WTC11 (cell line): ENCODE measurements at regions not wholly inside any gene's neighbourhood (a gene's known extent, or its start where the extent isn't known, plus 50 kb on each side); places are given as distances from the start of the nearest gene placed in this dataset.

Experiments used
- ATAC-seq: fragments of 200-7000 bp; cut with Tn5 transposase; 2 replicates; pipeline ENCODE4 v1.10.0; 2021; ENCODE audit warnings: mild to moderate bottlenecking, moderate library complexity
- CTCF ChIA-PET: fragments of 300-600 bp; sonication (Branson Sonifier 250); formaldehyde crosslinking; loops from one replicate; lab custom pipeline; 2021; ENCODE audit warnings: antibody characterized with exemption; lab: Charles Lee
- POLR2A ChIA-PET: fragments of 350-600 bp; sonication (Branson Sonifier 250); formaldehyde crosslinking; loops from one replicate; lab custom pipeline; 2021; ENCODE audit warnings: antibody characterized with exemption; lab: Charles Lee
- DNase-seq: peaks from one replicate; pipeline ENCODE4 v3.0.0; 2021; ENCODE audit warnings: low spot score
- H3K27ac Mint-ChIP-seq: 2 replicates; pipeline ENCODE4 v1.8.0; 2021; ENCODE audit warnings: mixed read lengths
- H3K27me3 Mint-ChIP-seq: 2 replicates; pipeline ENCODE4 v1.8.0; 2021; ENCODE audit warnings: low read depth, mild to moderate bottlenecking, moderate library complexity, mixed read lengths
- H3K36me3 Mint-ChIP-seq: 2 replicates; pipeline ENCODE4 v1.8.0; 2021; ENCODE audit warnings: mixed read lengths
- H3K4me1 Mint-ChIP-seq: 2 replicates; pipeline ENCODE4 v1.8.0; 2022; ENCODE audit warnings: mixed read lengths
- H3K4me3 Mint-ChIP-seq: 2 replicates; pipeline ENCODE4 v1.8.0; 2021; ENCODE audit warnings: mild to moderate bottlenecking, moderate library complexity, mixed read lengths
- H3K9me3 Mint-ChIP-seq: 2 replicates; pipeline ENCODE4 v1.8.0; 2021; ENCODE audit warnings: mixed read lengths
- CDX4 ChIP-seq: fragments of 250-450 bp; sonication (Bioruptor Pico); IDR thresholded peaks from 2 replicates; pipeline ENCODE4 v1.9.0; 2021; ENCODE audit warnings: moderate library complexity, mild to moderate bottlenecking, inconsistent platforms, borderline replicate concordance
- ERG ChIP-seq: fragments of 250-450 bp; sonication (Bioruptor Pico); IDR thresholded peaks from 2 replicates; pipeline ENCODE4 v1.8.0; 2021; ENCODE audit warnings: mild to moderate bottlenecking
- ESRRA ChIP-seq: sonication (generic); formaldehyde crosslinking; IDR thresholded peaks from 2 replicates; pipeline ENCODE4 v1.8.1; 2022; ENCODE audit warnings: mild to moderate bottlenecking, missing genetic modification reagents, borderline replicate concordance
- FOXJ3 ChIP-seq: sonication (generic); formaldehyde crosslinking; IDR thresholded peaks from 2 replicates; pipeline ENCODE4 v1.9.0; 2021; ENCODE audit warnings: missing genetic modification reagents, mild to moderate bottlenecking, borderline replicate concordance
- FOXK1 ChIP-seq: sonication (generic); formaldehyde crosslinking; IDR thresholded peaks from 2 replicates; pipeline ENCODE4 v1.8.0; 2022; ENCODE audit warnings: mild to moderate bottlenecking, moderate library complexity, missing genetic modification reagents
- GRHL2 ChIP-seq: fragments of 250-450 bp; sonication (Bioruptor Pico); IDR thresholded peaks from 2 replicates; pipeline ENCODE4 v1.8.0; 2022; ENCODE audit warnings: mild to moderate bottlenecking, moderate library complexity; ENCODE audit not compliant: insufficient replicate concordance, severe bottlenecking
- HMGA2 ChIP-seq: fragments of 250-450 bp; sonication (Bioruptor Pico); IDR thresholded peaks from 2 replicates; pipeline ENCODE4 v1.4.0; 2021; ENCODE audit warnings: mild to moderate bottlenecking, moderate library complexity
- MLX ChIP-seq: sonication (generic); formaldehyde crosslinking; IDR thresholded peaks from 2 replicates; pipeline ENCODE4 v1.8.1; 2023; ENCODE audit warnings: mild to moderate bottlenecking, missing genetic modification reagents, moderate library complexity
- NFATC4 ChIP-seq: fragments of 250-450 bp; sonication (Bioruptor Pico); IDR thresholded peaks from 2 replicates; pipeline ENCODE4 v1.9.0; 2021; ENCODE audit warnings: mild to moderate bottlenecking
- NFE2L1 ChIP-seq: sonication (generic); formaldehyde crosslinking; IDR thresholded peaks from 2 replicates; pipeline ENCODE4 v1.8.1; 2023; ENCODE audit warnings: missing genetic modification reagents
- NFYB ChIP-seq: sonication (generic); formaldehyde crosslinking; conservative IDR thresholded peaks from 2 replicates; pipeline ENCODE4 v1.8.0; 2022; ENCODE audit warnings: low read depth, missing genetic modification reagents
- NR1H2 ChIP-seq: sonication (generic); formaldehyde crosslinking; IDR thresholded peaks from 2 replicates; pipeline ENCODE4 v1.9.0; 2021; ENCODE audit warnings: mild to moderate bottlenecking, moderate library complexity, missing genetic modification reagents
- NR2C2 ChIP-seq: sonication (generic); formaldehyde crosslinking; IDR thresholded peaks from 2 replicates; pipeline ENCODE4 v1.8.0; 2022; ENCODE audit warnings: mild to moderate bottlenecking, missing genetic modification reagents
- NR3C1 ChIP-seq: sonication (generic); formaldehyde crosslinking; conservative IDR thresholded peaks from 2 replicates; pipeline ENCODE4 v1.8.1; 2023; ENCODE audit warnings: low read depth, mild to moderate bottlenecking, missing genetic modification reagents
- OVOL2 ChIP-seq: fragments of 250-450 bp; sonication (Bioruptor Pico); IDR thresholded peaks from 2 replicates; pipeline ENCODE4 v1.9.0; 2021; ENCODE audit warnings: mild to moderate bottlenecking, borderline replicate concordance
- PREB ChIP-seq: sonication (generic); formaldehyde crosslinking; IDR thresholded peaks from 2 replicates; pipeline ENCODE4 v1.8.1; 2022; ENCODE audit warnings: mild to moderate bottlenecking, missing genetic modification reagents, moderate library complexity, borderline replicate concordance
- TCF7 ChIP-seq: sonication (generic); formaldehyde crosslinking; IDR thresholded peaks from 2 replicates; pipeline ENCODE4 v1.8.0; 2022; ENCODE audit warnings: mild to moderate bottlenecking, low read depth, missing genetic modification reagents, moderate library complexity
- TEAD4 ChIP-seq: sonication (generic); formaldehyde crosslinking; IDR thresholded peaks from 2 replicates; pipeline ENCODE4 v1.8.0; 2022; ENCODE audit warnings: mild to moderate bottlenecking, missing genetic modification reagents
- TP53 ChIP-seq: sonication (generic); formaldehyde crosslinking; IDR thresholded peaks from 2 replicates; pipeline ENCODE4 v1.8.1; 2023; ENCODE audit warnings: mild to moderate bottlenecking, missing genetic modification reagents
- USF1 ChIP-seq: sonication (generic); formaldehyde crosslinking; IDR thresholded peaks from 2 replicates; pipeline ENCODE4 v1.8.0; 2022; ENCODE audit warnings: mild to moderate bottlenecking, missing genetic modification reagents
- ZNF121 ChIP-seq: sonication (generic); formaldehyde crosslinking; IDR thresholded peaks from 2 replicates; pipeline ENCODE4 v1.8.0; 2023; ENCODE audit warnings: missing genetic modification reagents
- ZNF416 ChIP-seq: fragments of 250-450 bp; sonication (Bioruptor Pico); IDR thresholded peaks from 2 replicates; pipeline ENCODE4 v1.9.0; 2021; ENCODE audit warnings: mild to moderate bottlenecking, inconsistent platforms
- TF ChIP-seq, protein P1 (sequence below): sonication (generic); formaldehyde crosslinking; IDR thresholded peaks from 2 replicates; pipeline ENCODE4 v1.8.1; 2023; ENCODE audit warnings: mild to moderate bottlenecking, missing genetic modification reagents

- Mint-ChIP-seq H3K27me3 (no peaks in the 10 kb centered on the region), H3K9me3 (no peaks in the 10 kb centered on the region), H3K4me1 (no peaks in the 10 kb centered on the region), H3K36me3 (no peaks in the 10 kb centered on the region), H3K4me3 (no peak overlapping the region), H3K27ac (no peak overlapping the region)
- ChIA-PET CTCF (no interaction called here), POLR2A (no interaction called here)
- ATAC-seq = no peak
- TF ChIP-seq ESRRA (CRISPR knock-in tag) (no peak), NR2C2 (CRISPR knock-in tag) (no peak), PREB (CRISPR knock-in tag) (no peak)
- no peak for DNase-seq
Measured at GRCh38 chr9:13728131-13728530, 448.6 kb upstream of the MPDZ start.

DNA sequence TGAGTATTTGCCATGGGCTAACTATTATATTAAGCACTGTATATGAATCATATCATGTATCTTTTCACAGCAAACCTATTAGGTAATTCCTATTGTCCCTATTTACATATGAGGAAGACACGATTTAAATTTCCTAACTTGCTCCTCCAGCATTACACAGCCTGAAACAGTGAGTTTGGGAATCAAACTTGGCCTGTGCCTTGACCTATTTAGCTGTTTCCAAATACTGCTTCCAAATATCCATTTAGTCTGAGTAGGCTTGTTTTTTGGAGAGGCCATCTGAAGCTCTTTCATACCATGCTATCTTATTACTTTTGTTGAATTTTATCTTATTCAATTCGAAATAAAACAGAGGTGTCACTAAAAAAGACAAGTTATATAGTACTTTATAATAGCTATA is 447.3 kb upstream of the MPDZ start:
- DNase-seq (no peak), ATAC-seq (no peak)
- Mint-ChIP-seq H3K27me3 (no peaks in the 10 kb centered on the region), H3K27ac (no peak overlapping the region), H3K9me3 (no peaks in the 10 kb centered on the region), H3K4me1 (no peaks in the 10 kb centered on the region), H3K4me3 (no peak overlapping the region), H3K36me3 (no peaks in the 10 kb centered on the region)
- CTCF ChIA-PET = no interaction called here
- TF ChIP-seq USF1 (CRISPR knock-in tag) (no peak), FOXJ3 (no peak)
- POLR2A ChIA-PET = interaction anchor here (0.9 kb wide), 1 partner anchor 9 kb away, joined by 4 read pairs; no protein-coding TSS in a partner anchor

DNA sequence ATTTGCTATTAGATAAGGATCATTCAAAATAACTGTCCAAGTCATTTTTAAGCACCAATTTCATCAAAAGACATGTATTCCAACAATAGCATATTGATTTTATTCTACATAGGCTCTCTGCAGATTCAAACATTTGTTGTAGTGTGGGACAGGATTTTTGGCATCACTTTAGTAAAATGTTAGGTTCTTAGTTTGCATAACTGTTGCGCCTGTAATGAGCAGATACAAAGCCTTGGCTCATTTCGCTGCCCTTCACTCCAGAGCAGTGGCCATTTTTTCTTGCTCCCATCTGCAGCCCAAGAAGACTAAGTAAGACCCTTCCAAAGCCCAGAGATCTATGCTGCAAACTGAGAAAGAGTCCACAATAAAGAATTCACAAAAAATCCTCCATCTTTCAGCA is 446.0 kb upstream of the MPDZ start:
- Mint-ChIP-seq H3K27ac (no peak overlapping the region), H3K4me3 (no peak overlapping the region), H3K36me3 (no peaks in the 10 kb centered on the region), H3K4me1 (no peaks in the 10 kb centered on the region), H3K9me3 (no peaks in the 10 kb centered on the region), H3K27me3 (no peaks in the 10 kb centered on the region)
- no peak for DNase-seq
- no peak for ATAC-seq
- CTCF ChIA-PET = no interaction called here
- TF ChIP-seq, protein P1, sequence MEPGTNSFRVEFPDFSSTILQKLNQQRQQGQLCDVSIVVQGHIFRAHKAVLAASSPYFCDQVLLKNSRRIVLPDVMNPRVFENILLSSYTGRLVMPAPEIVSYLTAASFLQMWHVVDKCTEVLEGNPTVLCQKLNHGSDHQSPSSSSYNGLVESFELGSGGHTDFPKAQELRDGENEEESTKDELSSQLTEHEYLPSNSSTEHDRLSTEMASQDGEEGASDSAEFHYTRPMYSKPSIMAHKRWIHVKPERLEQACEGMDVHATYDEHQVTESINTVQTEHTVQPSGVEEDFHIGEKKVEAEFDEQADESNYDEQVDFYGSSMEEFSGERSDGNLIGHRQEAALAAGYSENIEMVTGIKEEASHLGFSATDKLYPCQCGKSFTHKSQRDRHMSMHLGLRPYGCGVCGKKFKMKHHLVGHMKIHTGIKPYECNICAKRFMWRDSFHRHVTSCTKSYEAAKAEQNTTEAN (CRISPR knock-in tag) = no peak
- no peak for TF ChIP-seq HMGA2 (CRISPR knock-in tag)
- no peak for TF ChIP-seq TP53 (CRISPR knock-in tag)
- no peak for TF ChIP-seq ZNF416 (CRISPR knock-in tag)
- no peak for TF ChIP-seq NFYB
- TF ChIP-seq TEAD4 (CRISPR knock-in tag) = no peak
- TF ChIP-seq ZNF121 (CRISPR knock-in tag) = no peak
- POLR2A ChIA-PET = no interaction called here

DNA sequence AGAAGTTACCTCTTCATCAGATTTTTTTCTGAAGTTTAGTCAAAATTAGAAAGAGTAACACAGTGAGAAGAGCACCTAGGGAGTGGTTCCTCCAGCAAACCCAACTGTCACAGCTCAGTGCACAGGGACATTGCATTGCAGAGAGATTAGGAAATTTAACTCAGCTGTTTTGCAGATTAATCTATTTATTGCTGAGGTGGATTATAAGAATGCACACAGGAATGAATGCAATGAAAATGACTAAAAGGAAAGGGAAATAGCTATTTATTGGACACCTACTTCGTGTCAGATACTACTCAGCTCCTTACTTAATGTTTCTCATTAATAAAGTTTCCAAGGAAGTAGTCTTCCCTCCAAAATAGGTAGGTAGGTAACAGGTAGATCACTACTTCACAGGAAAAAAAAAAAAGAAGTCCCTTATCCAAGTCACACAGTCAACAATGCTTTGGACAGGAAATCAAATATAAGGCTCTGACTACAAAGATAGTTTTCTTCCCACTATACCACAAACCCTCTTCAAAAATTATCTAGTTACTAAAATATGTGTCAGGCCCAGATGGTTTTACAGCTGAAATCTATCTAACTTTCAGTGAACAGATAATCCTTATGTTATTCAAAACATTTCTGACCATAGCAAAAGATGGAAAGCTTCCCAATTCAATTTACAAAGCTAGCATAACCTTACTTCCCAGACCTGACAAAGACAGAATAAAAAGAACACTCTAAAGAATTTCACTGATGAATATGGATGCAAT is 442.2 kb upstream of the MPDZ start:
- H3K4me1 Mint-ChIP-seq = peaks cover 34% of the 10 kb centered on the region
- H3K27me3 Mint-ChIP-seq = no peaks in the 10 kb centered on the region
- CTCF ChIA-PET = interaction anchor here (0.6 kb wide), 1 partner anchor 381 kb away, joined by 3 read pairs; no protein-coding TSS in a partner anchor
- DNase-seq = no peak
- H3K27ac Mint-ChIP-seq = no peak overlapping the region
- POLR2A ChIA-PET = interaction anchor here (0.5 kb wide), 2 partner anchors 291 to 596 kb away, joined by 3 read pairs; no protein-coding TSS in a partner anchor
- no peaks in the 10 kb centered on the region for H3K36me3 Mint-ChIP-seq
- no peak overlapping the region for H3K4me3 Mint-ChIP-seq
- H3K9me3 Mint-ChIP-seq = no peaks in the 10 kb centered on the region
- ATAC-seq = no peak
- TF ChIP-seq TCF7 (CRISPR knock-in tag) (no peak), NR1H2 (CRISPR knock-in tag) (no peak), NFE2L1 (CRISPR knock-in tag) (no peak), FOXK1 (no peak), OVOL2 (no peak), NR3C1 (CRISPR knock-in tag) (no peak), NFATC4 (no peak), ERG (CRISPR knock-in tag) (no peak), CDX4 (CRISPR knock-in tag) (no peak), MLX (no peak), GRHL2 (CRISPR knock-in tag) (no peak)
- TF ChIP-seq, protein P1 (CRISPR knock-in tag) = no peak
